PC-9 (cell line): ENCODE measurements at regions not wholly inside any gene's neighbourhood (a gene's known extent, or its start where the extent isn't known, plus 50 kb on each side); places are given as distances from the start of the nearest gene placed in this dataset.

ENCODE experiments used
- CTCF ChIP-seq: fragments of 200-600 bp; sonication (generic); conservative IDR thresholded peaks from 2 replicates; pipeline ENCODE4 v1.6.1; 2017; ENCODE audit warnings: mixed run types, antibody characterized with exemption, mild to moderate bottlenecking, moderate library complexity
- EZH2 ChIP-seq: fragments of 200-600 bp; sonication (generic); IDR thresholded peaks from 2 replicates; pipeline ENCODE4 v1.8.0; 2017; ENCODE audit warnings: antibody characterized with exemption, low read depth

GRCh38 chr18:8977166-8977565, 125.3 kb upstream of the NDUFV2 start:
- TF ChIP-seq CTCF (no peak), EZH2 (no peak)
